ENCODE measurements at regions not wholly inside any gene's neighbourhood (a gene's known extent, or its start where the extent isn't known, plus 50 kb on each side); places are given as distances from the start of the nearest gene placed in this dataset.

- no peak for DNase-seq (ENCODE audit: extremely low spot score)
- TF ChIP-seq ARNT (IDR thresholded peaks at IDR 0.05) (no peak), SP1 (IDR thresholded peaks at IDR 0.05) (no peak), BHLHE40 (IDR thresholded peaks at IDR 0.05; ENCODE audit: borderline replicate concordance) (no peak), TARDBP (IDR thresholded peaks at IDR 0.05) (no peak), FOXK2 (IDR thresholded peaks at IDR 0.05) (no peak), FOXA1 (IDR thresholded peaks at IDR 0.05) (no peak), PKNOX1 (IDR thresholded peaks at IDR 0.05) (no peak), CTBP1 (IDR thresholded peaks at IDR 0.05; ENCODE audit: borderline replicate concordance) (no peak), ZNF384 (IDR thresholded peaks at IDR 0.05) (no peak), SUZ12 (IDR thresholded peaks at IDR 0.05) (no peak)
- ChIA-PET POLR2A (no interaction called here), CTCF (no interaction called here)
Observed at GRCh38 chr1:101465941-101466340, 229.1 kb downstream of the S1PR1 start.

- peak; percentile 47 for DNase-seq (ENCODE audit: extremely low spot score)
- POLR2A ChIA-PET, result no interaction called here
- no peak for TF ChIP-seq BHLHE40 (IDR thresholded peaks at IDR 0.05; ENCODE audit: borderline replicate concordance)
- TF ChIP-seq ELF4 (IDR thresholded peaks at IDR 0.05), result no peak
- no peak for TF ChIP-seq ARNT (IDR thresholded peaks at IDR 0.05)
- no peak for TF ChIP-seq SP1 (IDR thresholded peaks at IDR 0.05)
- TF ChIP-seq HDGF (IDR thresholded peaks at IDR 0.05; ENCODE audit: borderline replicate concordance), result no peak
- TF ChIP-seq FOXA1 (IDR thresholded peaks at IDR 0.05), result no peak
- no peak for TF ChIP-seq FOXM1 (IDR thresholded peaks at IDR 0.05; ENCODE audit: borderline replicate concordance)
- TF ChIP-seq TARDBP (IDR thresholded peaks at IDR 0.05), result no peak
- TF ChIP-seq LEF1 (IDR thresholded peaks at IDR 0.05; ENCODE audit: borderline replicate concordance), result no peak
- no peak for TF ChIP-seq FOXK2 (IDR thresholded peaks at IDR 0.05)
- TF ChIP-seq CTBP1 (IDR thresholded peaks at IDR 0.05; ENCODE audit: borderline replicate concordance), result no peak
- TF ChIP-seq PKNOX1 (IDR thresholded peaks at IDR 0.05), result no peak
- no peak for TF ChIP-seq ZNF384 (IDR thresholded peaks at IDR 0.05)
- no peak for TF ChIP-seq NFRKB (IDR thresholded peaks at IDR 0.05)
- TF ChIP-seq L3MBTL2 (conservative IDR thresholded peaks at IDR 0.05), result no peak
- TF ChIP-seq SUZ12 (IDR thresholded peaks at IDR 0.05), result no peak
- CTCF ChIA-PET, result interaction anchor here (0.7 to 1.6 kb wide), 4 partner anchors 10 to 26 kb away, joined by 3 to 4 read pairs (median 4); no protein-coding TSS in a partner anchor
Observed at GRCh38 chr1:101474039-101474665, 237.3 kb downstream of the S1PR1 start.

GRCh38 chr1:101476541-101476940 is 239.7 kb downstream of the S1PR1 start:
- CTCF ChIA-PET, result no interaction called here
- no peak for DNase-seq (ENCODE audit: extremely low spot score)
- no peak for TF ChIP-seq BHLHE40 (IDR thresholded peaks at IDR 0.05; ENCODE audit: borderline replicate concordance)
- TF ChIP-seq NFRKB (IDR thresholded peaks at IDR 0.05), result no peak
- TF ChIP-seq FOXK2 (IDR thresholded peaks at IDR 0.05), result no peak
- no peak for TF ChIP-seq FOXM1 (IDR thresholded peaks at IDR 0.05; ENCODE audit: borderline replicate concordance)
- POLR2A ChIA-PET, result no interaction called here

GRCh38 chr1:101479945-101480344 is 243.1 kb downstream of the S1PR1 start:
- ChIA-PET CTCF (no interaction called here), POLR2A (no interaction called here)
- DNase-seq (ENCODE audit: extremely low spot score), result no peak
- TF ChIP-seq TARDBP (IDR thresholded peaks at IDR 0.05), result no peak
- no peak for TF ChIP-seq FOXK2 (IDR thresholded peaks at IDR 0.05)
- TF ChIP-seq HDGF (IDR thresholded peaks at IDR 0.05; ENCODE audit: borderline replicate concordance), result no peak
- no peak for TF ChIP-seq ARNT (IDR thresholded peaks at IDR 0.05)
- no peak for TF ChIP-seq PKNOX1 (IDR thresholded peaks at IDR 0.05)
- no peak for TF ChIP-seq L3MBTL2 (conservative IDR thresholded peaks at IDR 0.05)
- TF ChIP-seq FOXM1 (IDR thresholded peaks at IDR 0.05; ENCODE audit: borderline replicate concordance), result no peak
- TF ChIP-seq LEF1 (IDR thresholded peaks at IDR 0.05; ENCODE audit: borderline replicate concordance), result no peak
- no peak for TF ChIP-seq BHLHE40 (IDR thresholded peaks at IDR 0.05; ENCODE audit: borderline replicate concordance)
- TF ChIP-seq ZNF384 (IDR thresholded peaks at IDR 0.05), result no peak
- no peak for TF ChIP-seq SP1 (IDR thresholded peaks at IDR 0.05)
- TF ChIP-seq NFRKB (IDR thresholded peaks at IDR 0.05), result no peak
- TF ChIP-seq CTBP1 (IDR thresholded peaks at IDR 0.05; ENCODE audit: borderline replicate concordance), result no peak
- TF ChIP-seq ELF4 (IDR thresholded peaks at IDR 0.05), result no peak
- no peak for TF ChIP-seq SUZ12 (IDR thresholded peaks at IDR 0.05)
- TF ChIP-seq FOXA1 (IDR thresholded peaks at IDR 0.05), result no peak

- CTCF ChIA-PET, result no interaction called here
- no peak for TF ChIP-seq SUZ12 (IDR thresholded peaks at IDR 0.05)
- no peak for TF ChIP-seq LEF1 (IDR thresholded peaks at IDR 0.05; ENCODE audit: borderline replicate concordance)
- no peak for TF ChIP-seq FOXA1 (IDR thresholded peaks at IDR 0.05)
- TF ChIP-seq NFRKB (IDR thresholded peaks at IDR 0.05), result no peak
- TF ChIP-seq TARDBP (IDR thresholded peaks at IDR 0.05), result no peak
- no peak for TF ChIP-seq FOXK2 (IDR thresholded peaks at IDR 0.05)
- TF ChIP-seq FOXM1 (IDR thresholded peaks at IDR 0.05; ENCODE audit: borderline replicate concordance), result no peak
- no peak for TF ChIP-seq ARNT (IDR thresholded peaks at IDR 0.05)
- TF ChIP-seq HDGF (IDR thresholded peaks at IDR 0.05; ENCODE audit: borderline replicate concordance), result no peak
- no peak for TF ChIP-seq PKNOX1 (IDR thresholded peaks at IDR 0.05)
- no peak for TF ChIP-seq L3MBTL2 (conservative IDR thresholded peaks at IDR 0.05)
- DNase-seq (ENCODE audit: extremely low spot score), result no peak
- POLR2A ChIA-PET, result no interaction called here
Observed at GRCh38 chr1:101482306-101482705, 245.5 kb downstream of the S1PR1 start.
